Kidney (tissue), 13 donors: ENCODE measurements at regions not wholly inside any gene's neighbourhood (a gene's known extent, or its start where the extent isn't known, plus 50 kb on each side); places are given as distances from the start of the nearest gene placed in this dataset.

Experiments used
- DNase-seq, 5 donors: peaks; one replicate each; pipeline ENCODE4 v3.0.0-alpha.2; 2013 to 2020
- FAIRE-seq: peaks from 2 replicates; lab custom pipeline; 2012; peaks lifted over from hg19 to GRCh38; lab: Jason Lieb, UNC
- H3K27ac ChIP-seq, 2 donors: one replicate each; pipeline ENCODE4 v1.7.0; 2013; ENCODE audit warnings: low read depth in 2 of 2, low read length in 2 of 2, inconsistent platforms in 1 of 2
- H3K27me3 ChIP-seq: one replicate; pipeline ENCODE4 v1.7.1; 2013; ENCODE audit warnings: low read length, inconsistent platforms; ENCODE audit not compliant: control insufficient read depth, insufficient read depth
- H3K36me3 ChIP-seq, 3 donors: one replicate each; pipeline versions ENCODE4 v1.7.0 to v1.7.1; 2013; ENCODE audit warnings: low read length in 3 of 3, control low read depth in 1 of 3, inconsistent platforms in 1 of 3; ENCODE audit not compliant: insufficient read depth in 3 of 3, control insufficient read depth in 2 of 3
- H3K4me1 ChIP-seq, 3 donors: one replicate each; pipeline versions ENCODE4 v1.7.0 to v1.7.1; 2013; ENCODE audit warnings: low read length in 3 of 3, inconsistent platforms in 1 of 3, low read depth in 1 of 3; ENCODE audit not compliant: control insufficient read depth in 2 of 3, insufficient read depth in 2 of 3
- H3K4me3 ChIP-seq, 3 donors: one replicate each; pipeline versions ENCODE4 v1.7.0 to v1.8.1; 2013; ENCODE audit warnings: low read length in 3 of 3, control low read depth in 1 of 3, inconsistent platforms in 1 of 3
- H3K9ac ChIP-seq, 3 donors: one replicate each; pipeline versions ENCODE4 v1.7.0 to v1.7.1; 2013; ENCODE audit warnings: low read length in 3 of 3, control low read depth in 1 of 3, inconsistent platforms in 1 of 3
- H3K9me3 ChIP-seq, 3 donors: one replicate each; pipeline versions ENCODE4 v1.7.0 to v1.7.1; 2013; ENCODE audit warnings: low read length in 3 of 3, control low read depth in 1 of 3, inconsistent platforms in 1 of 3; ENCODE audit not compliant: control insufficient read depth in 2 of 3, insufficient read depth in 1 of 3
- CTCF ChIP-seq: IDR thresholded peaks from 3 replicates; pipeline ENCODE4 v1.5.1; 2012; ENCODE audit warnings: mild to moderate bottlenecking, moderate library complexity, borderline replicate concordance; ENCODE audit not compliant: insufficient read depth; ENCODE audit errors: extremely low read depth
- intact Hi-C: fragments of 100-400 bp; cut with DNase I; formaldehyde crosslinking; loops from one replicate; pipeline ENCODE4 v1.11.1; 2022
- donor health status: control.
- donor health status: control.
- donor health status: control.
- donor health status: control.
- donor health status: control.
- donor health status: DM: yes; HTN: yes; CAD: no.
- donor health status: Normal renal cell carcinoma (clear cell type).

GRCh38 chr4:151940926-151941617 lies 180.3 kb upstream of the GATB start:
- H3K9me3 ChIP-seq = no peaks in the 10 kb centered on the region
- intact Hi-C loops = no loop called here
- DNase-seq (no peak), FAIRE-seq (no peak)
- H3K27ac ChIP-seq = no peak overlapping the region
- no peak for TF ChIP-seq CTCF
- no peaks in the 10 kb centered on the region for H3K36me3 ChIP-seq
- no peak overlapping the region for H3K9ac ChIP-seq
- no peak overlapping the region for H3K4me3 ChIP-seq
- H3K27me3 ChIP-seq = no peaks in the 10 kb centered on the region
- H3K4me1 ChIP-seq = peaks cover 0 to 4% (median 0%) of the 10 kb centered on the region in 3 donors

- Histone ChIP-seq H3K4me3 (no peak overlapping the region), H3K9me3 (no peaks in the 10 kb centered on the region), H3K9ac (no peak overlapping the region), H3K36me3 (no peaks in the 10 kb centered on the region), H3K4me1 (peaks cover 0 to 4% (median 0%) of the 10 kb centered on the region in 3 donors), H3K27me3 (no peaks in the 10 kb centered on the region), H3K27ac (no peak overlapping the region)
- FAIRE-seq (no peak), DNase-seq (no peak)
- intact Hi-C loops = no loop called here
- TF ChIP-seq CTCF = no peak
These were observed 179.5 kb upstream of the GATB start for GRCh38 chr4:151940291-151940690.

GRCh38 chr4:151939670-151940069 lies 178.9 kb upstream of the GATB start:
- Histone ChIP-seq H3K4me3 (no peak overlapping the region), H3K27ac (no peak overlapping the region), H3K9me3 (no peaks in the 10 kb centered on the region), H3K36me3 (no peaks in the 10 kb centered on the region), H3K27me3 (no peaks in the 10 kb centered on the region), H3K4me1 (peaks cover 0 to 4% (median 0%) of the 10 kb centered on the region in 3 donors), H3K9ac (no peak overlapping the region)
- FAIRE-seq (no peak), DNase-seq (no peak)
- TF ChIP-seq CTCF = no peak
- intact Hi-C loops = no loop called here

DNA sequence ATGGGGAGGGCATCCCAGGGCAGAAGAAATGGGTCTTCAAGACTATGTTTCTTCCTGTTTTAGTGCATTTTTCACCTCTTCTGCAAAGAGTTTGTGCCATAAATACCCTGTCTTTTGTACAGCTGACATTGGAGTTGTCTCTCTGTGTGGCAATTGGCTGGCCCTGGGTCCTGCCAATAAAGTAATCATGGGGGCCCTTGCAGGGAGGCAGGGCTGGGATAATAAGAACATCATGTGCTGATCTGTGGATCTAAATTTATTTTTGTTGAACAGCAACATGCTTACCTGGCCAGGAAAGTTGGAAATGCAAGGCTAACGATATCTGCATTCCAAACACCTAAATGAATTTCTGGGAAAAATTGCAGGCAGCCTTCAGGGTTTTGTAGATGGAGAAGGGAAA lies 174.6 kb upstream of the GATB start:
- DNase-seq (no peak), FAIRE-seq (no peak)
- Histone ChIP-seq H3K4me3 (no peak overlapping the region), H3K9me3 (no peaks in the 10 kb centered on the region), H3K27ac (no peak overlapping the region), H3K36me3 (no peaks in the 10 kb centered on the region), H3K4me1 (no peaks in the 10 kb centered on the region), H3K9ac (no peak overlapping the region), H3K27me3 (no peaks in the 10 kb centered on the region)
- no peak for TF ChIP-seq CTCF
- intact Hi-C loops = no loop called here
